Sigmoid colon (tissue), 4 donors: ENCODE measurements at regions not wholly inside any gene's neighbourhood (a gene's known extent, or its start where the extent isn't known, plus 50 kb on each side); places are given as distances from the start of the nearest gene placed in this dataset.

Source experiments
- EP300 ChIP-seq, 4 donors: sonication (generic); formaldehyde crosslinking; IDR thresholded peaks; one replicate each; pipeline ENCODE4 v1.6.1; 2017; ENCODE audit warnings: antibody characterized with exemption in 4 of 4
- POLR2A ChIP-seq, 2 donors: fragments of 450-650 bp; IDR thresholded peaks; one replicate each; pipeline ENCODE4 v1.6.1; 2016; ENCODE audit warnings: antibody characterized with exemption in 2 of 2, mild to moderate bottlenecking in 2 of 2, moderate library complexity in 2 of 2
- POLR2AphosphoS5 ChIP-seq, 4 donors: sonication (generic); formaldehyde crosslinking; IDR thresholded peaks; one replicate each; pipeline ENCODE4 v1.6.1; 2017; ENCODE audit warnings: antibody characterized with exemption in 4 of 4
- TF ChIP-seq, protein P1 (sequence below), 4 experiments: fragments of 450-650 bp in 3 of 4; fragments of 200-600 bp in 1 of 4; IDR thresholded peaks; one replicate each; pipeline ENCODE4 v1.5.1; 2016 to 2019; ENCODE audit warnings: antibody characterized with exemption in 4 of 4, mild to moderate bottlenecking in 3 of 4, moderate library complexity in 2 of 4

DNA sequence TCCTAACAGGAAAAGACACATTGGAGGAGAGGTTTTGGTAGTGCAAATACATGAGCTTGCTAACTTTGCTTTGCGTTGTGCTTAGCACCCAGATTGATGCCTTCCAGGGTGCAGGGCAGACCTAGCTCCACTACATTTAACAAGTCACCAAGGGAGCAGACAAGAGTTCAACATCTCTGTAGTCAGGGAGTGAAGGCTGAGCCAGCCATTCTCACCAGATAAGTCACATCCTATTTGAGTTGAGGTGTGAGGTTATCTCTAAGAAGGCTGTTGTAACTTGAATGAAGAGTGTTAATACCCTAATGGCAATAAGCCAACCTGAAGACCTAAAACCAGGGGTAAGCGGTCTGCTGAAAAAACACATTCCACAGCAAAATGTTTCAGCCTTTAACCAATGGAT is 69.6 kb upstream of the DSEL start:
- no peak for TF ChIP-seq POLR2A (IDR thresholded peaks at IDR 0.05)
- TF ChIP-seq, protein P1, sequence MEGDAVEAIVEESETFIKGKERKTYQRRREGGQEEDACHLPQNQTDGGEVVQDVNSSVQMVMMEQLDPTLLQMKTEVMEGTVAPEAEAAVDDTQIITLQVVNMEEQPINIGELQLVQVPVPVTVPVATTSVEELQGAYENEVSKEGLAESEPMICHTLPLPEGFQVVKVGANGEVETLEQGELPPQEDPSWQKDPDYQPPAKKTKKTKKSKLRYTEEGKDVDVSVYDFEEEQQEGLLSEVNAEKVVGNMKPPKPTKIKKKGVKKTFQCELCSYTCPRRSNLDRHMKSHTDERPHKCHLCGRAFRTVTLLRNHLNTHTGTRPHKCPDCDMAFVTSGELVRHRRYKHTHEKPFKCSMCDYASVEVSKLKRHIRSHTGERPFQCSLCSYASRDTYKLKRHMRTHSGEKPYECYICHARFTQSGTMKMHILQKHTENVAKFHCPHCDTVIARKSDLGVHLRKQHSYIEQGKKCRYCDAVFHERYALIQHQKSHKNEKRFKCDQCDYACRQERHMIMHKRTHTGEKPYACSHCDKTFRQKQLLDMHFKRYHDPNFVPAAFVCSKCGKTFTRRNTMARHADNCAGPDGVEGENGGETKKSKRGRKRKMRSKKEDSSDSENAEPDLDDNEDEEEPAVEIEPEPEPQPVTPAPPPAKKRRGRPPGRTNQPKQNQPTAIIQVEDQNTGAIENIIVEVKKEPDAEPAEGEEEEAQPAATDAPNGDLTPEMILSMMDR (IDR thresholded peaks at IDR 0.05) = no peak
- no peak for TF ChIP-seq POLR2AphosphoS5 (IDR thresholded peaks at IDR 0.05)
- TF ChIP-seq EP300 (IDR thresholded peaks at IDR 0.05) = no peak
